ENCODE measurements at regions not wholly inside any gene's neighbourhood (a gene's known extent, or its start where the extent isn't known, plus 50 kb on each side); places are given as distances from the start of the nearest gene placed in this dataset.

DNA sequence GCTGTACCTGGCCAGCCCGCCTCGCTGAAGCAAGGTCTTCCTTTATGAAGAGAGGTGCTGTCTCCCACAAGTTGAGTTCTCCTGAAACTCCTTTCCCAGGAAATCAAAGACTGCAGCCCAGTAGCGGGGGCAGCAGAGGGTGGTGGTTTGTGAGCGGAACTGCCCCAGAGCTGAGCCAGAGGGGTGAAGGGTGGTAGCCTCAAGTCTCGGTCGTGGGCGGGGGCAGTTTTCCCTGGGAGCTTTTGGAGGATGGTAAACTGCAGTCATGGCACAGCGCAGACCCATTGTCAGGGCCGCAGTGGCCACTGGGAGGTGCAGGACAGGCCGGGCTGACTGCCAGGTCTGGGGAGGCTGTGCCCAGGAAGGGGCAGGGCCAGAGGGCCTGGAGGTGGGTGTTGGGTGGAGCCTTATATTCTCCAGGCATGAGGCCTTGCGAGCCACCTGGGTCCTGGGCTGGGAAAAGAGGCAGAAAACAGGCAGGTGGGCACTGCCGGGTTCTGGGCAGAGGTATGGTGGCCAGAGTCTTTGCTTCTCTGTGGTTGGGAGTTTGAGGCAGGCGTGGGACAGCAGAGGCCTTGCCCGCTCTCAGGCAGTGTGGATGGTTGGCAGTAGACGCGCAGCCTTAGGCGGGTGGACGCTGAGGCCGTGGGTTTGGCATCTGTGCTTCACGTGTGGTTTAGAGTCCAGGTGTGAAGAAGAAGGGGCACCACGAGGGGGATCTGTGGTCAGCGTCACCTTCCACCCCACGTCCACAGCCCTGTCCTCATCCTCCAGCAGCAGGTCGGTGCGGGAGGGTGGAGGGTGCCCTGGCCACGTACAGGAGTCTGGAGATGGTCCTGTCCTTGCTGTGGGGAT is 1176.4 kb downstream of the BRD1 start:
- no peak for DNase-seq (ENCODE audit: low read depth)

DNA sequence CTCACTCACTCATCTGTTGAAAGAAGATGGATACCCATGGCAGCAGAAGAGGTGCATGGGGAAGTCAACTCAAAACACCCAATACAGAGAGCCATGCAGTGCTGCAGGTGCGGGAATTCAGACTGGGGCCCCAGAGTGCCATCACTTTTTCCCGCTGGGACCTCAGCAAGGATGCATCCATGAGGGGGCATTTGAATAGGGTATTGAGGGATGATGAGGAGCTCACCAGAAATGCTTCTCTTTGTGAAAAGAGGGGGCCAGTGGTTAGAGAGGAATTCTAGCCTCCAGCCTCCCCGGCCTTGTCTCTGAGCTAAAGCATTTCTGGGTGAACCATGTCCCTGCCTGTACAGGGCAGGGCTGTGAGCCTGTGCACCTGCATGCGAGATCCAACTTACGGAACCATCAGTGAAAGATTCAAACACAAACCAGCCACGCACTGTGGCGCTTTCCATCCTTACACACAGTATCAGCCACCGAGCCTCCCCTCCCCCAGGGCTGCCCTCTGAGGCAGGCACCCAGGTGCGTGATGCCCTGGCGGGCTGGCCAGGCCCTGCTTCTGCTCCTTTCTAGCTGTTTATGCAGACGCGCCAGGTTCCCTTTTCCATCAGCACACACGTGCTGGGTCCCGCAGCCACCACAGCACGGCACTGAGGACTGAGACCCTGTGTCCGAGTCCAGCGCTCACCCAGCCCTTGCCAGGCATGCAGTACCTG is 1177.2 kb downstream of the BRD1 start:
- DNase-seq (ENCODE audit: low read depth): no peak

DNA sequence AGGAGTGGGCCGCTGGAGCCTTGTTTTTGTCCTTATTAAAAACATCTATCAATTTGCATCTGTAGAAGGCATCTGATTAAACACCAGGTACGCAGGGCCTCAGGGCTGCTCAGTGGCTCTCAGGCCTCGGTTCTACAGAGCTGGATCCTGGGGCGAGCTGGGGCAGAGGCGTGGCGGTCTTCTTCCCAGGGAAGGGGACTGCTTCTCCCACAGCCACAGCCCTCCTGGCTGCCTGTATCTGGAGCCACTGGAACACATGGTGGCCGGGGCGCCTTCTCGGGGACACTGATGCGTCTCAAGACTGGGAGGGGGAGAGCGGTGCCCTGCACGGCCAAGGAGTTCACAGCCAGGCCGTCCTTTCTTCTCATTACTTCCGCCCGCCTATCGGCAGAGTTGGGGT is 1178.2 kb downstream of the BRD1 start:
- DNase-seq (ENCODE audit: low read depth): no peak

DNA sequence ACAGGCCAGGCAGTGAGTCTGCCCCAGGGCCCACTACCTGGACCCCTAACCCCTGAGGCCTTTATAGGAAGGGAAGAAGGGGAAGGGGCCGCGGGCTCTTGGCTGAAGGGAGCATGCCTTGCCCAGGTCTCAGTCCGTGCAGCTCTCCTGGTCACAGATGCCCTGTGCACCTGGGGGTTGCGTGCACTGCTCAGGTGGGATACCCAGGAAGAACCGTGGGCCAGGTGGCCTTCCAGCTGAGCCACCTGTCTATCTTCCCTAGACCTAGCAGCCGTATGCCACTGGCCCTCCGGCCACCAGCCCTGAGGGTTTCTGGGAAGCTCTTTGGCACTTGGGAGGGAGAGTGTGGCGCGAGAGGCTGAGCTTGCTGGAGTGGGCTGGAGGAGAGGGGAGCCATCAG is 1178.6 kb downstream of the BRD1 start:
- DNase-seq (ENCODE audit: low read depth): no peak

DNA sequence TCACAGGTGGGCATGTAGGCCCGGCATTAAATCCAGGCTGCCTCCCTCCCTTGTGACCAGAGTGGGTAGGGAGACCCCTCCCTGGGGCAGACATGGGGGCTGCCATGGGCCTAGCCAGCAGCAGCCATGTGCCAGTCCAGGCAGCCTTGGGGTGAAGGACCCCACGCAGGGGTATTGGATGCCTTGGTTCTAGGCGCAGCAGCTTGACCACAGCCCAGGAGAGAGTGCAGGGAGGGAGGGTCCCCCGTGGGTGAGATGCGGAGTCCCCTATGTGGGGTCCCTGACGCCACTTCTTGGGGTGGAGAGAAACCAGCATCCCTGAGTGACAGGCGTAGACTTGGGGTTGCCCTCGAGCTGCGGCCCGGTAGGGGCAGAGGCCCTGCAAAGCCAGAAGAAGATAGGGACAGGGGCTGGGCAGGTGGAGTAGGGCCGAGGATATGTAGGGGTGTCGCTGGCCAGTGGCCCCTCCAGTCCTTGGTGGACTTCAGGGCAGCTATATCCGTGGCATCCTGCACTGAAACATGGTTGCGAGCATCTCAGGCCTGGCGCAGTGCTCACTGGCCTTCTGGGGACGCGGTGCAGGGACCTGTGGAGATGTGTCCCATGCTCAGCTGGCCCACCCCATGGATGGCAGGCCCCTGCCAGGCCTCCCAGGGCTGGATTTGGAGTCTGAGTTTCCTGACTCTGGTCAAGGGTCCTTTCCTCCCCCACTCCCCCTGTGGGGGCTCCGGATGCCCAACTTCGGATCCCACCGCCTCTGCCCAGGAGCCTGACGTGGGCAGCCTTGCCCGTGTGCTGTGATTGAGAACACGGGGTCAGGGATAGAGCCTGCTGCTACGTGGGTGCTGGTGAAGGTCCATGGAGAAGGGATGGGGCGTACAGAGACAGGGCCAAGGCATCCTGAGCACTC is 1179.8 kb downstream of the BRD1 start:
- DNase-seq (ENCODE audit: low read depth): no peak

DNA sequence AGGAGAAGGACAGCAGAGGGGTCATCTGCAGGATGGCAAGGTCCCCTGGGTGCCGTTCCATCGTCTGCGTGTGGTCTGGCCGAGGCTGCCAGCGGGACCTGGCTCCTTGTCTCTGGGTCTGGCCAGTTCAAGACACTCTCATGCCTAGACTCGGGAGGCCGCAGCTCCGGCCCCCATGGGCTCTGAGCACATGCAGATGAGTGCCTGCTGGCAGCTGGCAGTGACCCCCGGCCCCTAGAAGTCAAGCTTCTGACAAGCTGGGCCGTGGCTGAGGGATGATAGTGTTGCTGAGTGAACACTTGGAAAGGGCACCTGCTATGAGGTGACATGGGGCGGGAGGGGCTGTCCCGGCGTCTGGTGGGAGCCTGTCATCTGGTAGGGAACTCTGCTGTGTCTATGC is 1180.6 kb downstream of the BRD1 start:
- no peak for DNase-seq (ENCODE audit: low read depth)

DNA sequence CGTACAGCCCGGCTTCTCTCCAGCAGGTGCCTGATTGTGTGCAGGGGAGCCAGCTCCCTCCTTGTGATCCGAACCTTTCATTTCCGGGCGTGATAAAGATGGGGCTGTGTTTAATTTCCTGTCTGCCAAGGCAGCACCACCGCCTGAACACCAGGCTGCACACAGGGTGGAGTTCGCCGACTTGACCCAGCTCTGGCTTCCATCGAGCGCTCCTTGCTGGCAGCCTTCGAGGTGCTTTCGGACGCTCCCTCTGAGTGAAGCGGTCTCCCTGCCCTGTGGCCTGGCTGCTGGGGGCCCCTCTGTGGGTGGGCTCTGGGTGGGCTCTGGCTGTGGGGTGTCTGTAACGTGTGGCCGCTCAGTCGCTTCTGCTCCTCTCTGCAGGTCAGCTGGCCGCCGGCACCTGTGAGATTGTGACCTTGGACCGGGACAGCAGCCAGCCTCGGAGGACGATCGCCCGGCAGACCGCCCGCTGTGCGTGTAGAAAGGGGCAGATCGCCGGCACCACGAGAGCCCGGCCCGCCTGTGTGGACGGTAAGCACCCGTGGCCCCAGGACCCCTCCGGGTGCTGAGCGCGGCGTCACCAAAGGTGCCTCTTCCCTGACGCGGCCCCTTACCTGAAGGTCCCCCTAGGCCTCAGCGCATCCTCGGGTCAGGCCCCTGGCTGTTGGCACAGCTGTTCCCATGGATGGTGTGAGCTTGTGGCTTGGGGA is 1181.3 kb downstream of the BRD1 start:
- no peak for DNase-seq (ENCODE audit: low read depth)

DNA sequence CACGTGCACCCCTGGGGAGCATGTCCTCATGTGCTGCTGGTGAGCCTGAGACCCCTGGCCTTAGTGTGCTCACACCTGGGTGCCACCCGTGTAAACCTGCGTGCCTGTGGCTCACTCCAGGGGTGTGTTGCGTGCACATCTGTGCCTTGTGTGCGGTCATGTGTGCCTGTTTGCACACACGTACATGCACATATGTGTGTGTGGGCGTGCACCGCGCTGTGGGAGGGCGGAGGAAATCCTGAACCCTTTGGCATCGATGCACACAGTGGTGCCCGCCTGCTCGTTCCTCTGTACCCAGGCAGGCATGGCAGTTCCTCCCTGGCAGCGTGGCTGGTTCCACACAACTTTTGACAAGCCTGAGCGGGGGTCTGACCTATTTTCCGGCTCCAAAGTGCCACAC is 1181.9 kb downstream of the BRD1 start:
- DNase-seq (ENCODE audit: low read depth): no peak

DNA sequence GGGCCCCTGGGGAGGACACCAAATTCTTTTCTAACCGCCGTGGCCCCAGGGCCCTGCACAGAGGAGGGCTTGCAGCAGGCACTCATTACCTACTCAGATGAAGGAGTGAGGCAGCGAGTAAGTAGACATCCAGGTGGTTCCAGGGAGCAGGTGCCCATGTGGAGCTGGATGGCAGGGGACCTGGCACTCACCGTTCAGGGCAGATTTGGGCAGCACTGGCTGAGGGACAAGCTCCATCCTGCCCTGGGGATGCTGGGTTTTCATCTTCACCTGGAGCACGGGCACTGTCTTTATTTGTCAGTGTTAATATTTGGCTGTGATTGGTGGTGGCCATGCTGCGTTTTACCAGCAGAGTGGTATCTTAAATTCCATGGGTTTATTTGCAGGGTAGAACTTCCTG is 1182.7 kb downstream of the BRD1 start:
- DNase-seq (ENCODE audit: low read depth): no peak

DNA sequence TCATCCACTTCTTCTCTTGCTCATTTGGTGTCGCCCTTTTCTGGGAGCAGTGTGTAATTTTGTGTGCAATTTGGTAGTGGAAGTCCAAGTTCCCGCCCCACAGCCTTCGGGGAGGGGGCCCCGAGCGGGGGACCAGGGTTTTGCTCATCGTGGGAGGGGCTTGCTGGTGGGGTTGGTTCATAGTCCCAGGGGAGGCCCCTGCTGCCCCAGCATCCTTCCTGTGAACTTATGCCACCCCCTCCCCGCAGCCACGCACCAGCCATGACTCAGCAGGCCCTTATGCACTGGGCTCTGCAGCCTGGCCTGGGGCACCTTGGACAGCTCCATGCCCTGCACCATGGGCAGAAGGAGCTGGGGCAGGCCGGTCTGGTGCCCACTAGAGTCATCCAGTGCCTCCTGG is 1183.6 kb downstream of the BRD1 start:
- no peak for DNase-seq (ENCODE audit: low read depth)

DNA sequence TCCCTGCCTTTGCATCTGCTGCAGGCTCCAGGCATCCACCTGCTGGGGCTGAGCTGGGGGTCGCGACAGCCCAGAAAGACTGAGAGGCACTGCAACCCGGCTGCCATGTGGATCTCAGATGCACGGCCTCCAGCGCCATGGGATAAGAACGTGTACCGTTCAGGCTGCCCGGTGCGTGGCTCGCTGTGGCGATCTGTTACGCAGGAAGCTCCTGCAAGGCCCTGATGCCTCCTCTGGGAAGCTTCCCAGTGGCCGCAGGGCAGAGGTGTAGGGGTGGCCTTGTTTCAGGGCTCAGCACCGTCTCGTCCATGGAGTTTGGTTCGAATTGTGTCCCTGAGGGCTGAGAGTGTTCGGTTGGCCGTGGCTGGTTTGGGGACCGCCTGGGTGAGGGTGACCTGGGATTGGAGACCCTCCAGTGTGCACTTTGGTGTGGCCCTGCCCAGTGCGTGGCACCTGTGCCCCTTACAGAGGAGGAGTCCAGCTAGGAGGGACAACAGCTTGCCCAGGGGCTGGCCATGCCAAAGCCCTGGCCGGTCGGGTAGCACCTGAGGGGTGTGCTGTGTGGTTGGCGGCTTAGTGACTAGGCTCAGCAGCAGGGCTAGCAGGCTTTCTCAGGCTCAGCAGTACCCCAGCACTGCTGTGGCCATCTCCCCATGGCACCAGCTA is 1184.5 kb downstream of the BRD1 start:
- DNase-seq (ENCODE audit: low read depth): no peak

DNA sequence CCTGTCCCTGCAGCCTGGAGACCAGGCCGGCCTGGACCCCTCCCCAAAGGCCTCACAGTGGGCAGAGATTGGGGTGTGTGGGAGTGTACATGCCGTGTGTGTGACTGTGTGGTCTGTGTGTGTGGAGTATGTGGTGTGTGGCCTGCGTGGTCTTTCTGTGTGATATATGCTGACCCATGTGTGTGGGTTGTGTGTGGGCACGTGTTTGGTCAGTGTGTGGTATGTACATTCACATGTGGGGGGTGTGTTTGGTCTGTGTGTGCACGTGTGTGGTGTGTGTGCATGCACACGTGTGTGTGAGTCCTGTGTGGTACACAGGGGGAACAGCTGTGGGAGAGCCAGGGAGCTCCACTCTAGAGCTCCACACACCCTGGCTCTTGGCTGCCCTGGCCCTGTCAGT is 1185.1 kb downstream of the BRD1 start:
- no peak for DNase-seq (ENCODE audit: low read depth)

DNA sequence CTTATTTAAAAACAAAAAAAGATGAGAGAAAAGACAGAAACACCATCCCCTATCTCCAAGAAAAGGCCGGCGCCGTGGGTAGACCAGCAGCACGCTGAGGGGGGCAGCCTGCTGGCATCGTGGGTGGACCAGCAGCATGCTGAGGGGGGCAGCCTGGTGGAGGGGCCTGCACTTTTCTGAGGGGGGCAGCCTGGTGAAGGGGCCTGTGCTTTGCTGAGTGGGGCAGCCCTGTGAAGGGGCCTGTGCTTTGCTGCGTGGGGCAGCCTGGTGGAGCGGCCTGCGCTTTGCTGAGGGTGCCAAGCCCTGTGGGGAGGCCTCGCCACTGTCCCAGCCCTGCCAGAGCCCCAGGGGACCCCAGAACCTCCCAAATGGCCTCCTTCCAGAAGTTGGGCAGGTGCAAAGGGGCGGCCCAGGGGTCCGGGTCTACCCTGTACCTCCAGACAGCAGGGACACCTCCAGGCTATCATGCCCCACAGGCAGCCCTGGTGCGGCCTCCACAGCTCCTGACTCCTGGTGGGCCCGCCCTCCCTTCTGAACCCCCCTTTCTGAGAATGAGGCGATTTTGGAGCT is 1185.7 kb downstream of the BRD1 start:
- no peak for DNase-seq (ENCODE audit: low read depth)

DNA sequence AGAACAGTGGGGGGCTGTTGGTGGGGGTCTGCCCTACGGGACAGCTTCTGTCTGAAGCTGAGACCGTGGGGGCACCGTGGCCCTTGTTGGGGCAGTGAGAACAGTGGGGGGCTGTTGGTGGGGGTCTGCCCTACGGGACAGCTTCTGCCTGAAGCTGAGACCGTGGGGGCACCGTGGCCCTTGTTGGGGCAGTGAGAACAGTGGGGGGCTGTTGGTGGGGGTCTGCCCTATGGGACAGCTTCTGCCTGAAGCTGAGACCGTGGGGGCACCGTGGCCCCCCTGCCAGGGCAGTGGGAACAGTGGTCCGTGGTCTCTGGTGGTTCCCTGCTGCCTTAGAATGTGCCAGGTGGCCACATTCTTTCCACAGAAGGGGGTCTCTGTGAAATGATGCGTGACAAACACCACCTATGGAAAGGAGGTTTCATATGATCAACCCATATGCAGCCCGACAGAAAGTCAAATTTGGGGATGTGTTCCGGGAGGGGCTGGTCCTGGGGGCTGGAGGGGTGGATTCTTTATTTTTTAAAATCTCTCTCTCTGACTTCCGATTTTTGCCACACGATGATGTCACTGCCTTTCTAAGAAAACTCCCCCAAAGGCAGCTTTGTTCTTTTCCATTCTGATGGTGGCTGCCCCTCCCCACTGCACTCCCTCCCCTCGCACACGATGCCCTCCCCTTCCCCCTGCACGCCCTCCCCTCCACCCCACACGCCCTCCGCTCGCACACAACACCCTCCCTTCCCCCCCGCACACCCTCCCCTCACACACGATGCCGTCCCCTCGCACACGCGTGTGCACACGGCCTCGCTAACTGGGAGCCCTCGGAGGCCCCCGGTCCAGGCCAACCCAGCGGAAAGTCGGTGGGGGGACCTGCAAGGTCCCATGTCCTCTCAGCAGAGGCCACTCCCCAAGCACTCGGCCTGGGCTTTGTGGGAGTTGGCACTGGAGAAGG is 1186.5 kb downstream of the BRD1 start:
- no peak for DNase-seq (ENCODE audit: low read depth)

DNA sequence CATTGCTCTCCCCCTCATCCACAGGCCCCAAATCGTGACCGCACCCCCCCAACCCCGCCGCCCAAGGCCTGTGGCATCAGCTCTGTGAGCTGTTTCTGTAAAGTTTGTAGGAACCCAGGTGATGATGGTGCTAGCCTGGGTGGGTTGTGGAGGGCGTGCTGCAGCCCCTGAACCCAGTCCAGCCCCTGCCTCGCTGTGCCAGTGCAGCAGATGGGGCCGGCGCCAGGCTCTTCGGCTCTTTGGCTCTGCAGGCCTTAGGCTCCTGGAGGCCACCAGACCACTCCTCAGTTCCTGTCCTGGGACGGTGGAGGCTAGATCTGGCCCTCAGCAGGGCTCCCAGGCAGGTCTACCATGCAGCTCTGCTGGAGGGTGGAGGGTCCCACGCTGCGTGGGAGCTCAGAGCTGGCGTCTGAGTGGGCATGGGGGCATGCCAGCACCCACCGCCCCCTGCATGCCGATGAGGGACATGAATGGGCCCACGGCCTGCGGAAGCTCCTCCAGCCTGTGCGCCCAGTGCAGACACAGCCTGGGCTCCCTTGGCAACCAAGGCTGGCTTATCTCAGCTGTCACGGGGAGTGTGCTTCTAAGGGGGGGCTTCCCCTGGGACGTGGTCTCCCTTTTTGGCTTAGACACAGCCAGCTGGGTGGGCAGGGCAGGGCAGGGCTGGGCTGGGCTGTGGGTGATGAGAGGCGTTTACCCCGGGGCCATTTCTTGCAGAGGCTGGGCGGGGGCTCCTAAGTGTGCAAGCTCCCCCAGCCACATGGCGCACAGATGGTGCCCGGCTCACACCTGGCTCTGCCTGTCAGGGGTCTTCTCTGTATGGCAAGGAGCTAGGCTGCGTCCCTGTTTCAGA is 1187.6 kb downstream of the BRD1 start:
- no peak for DNase-seq (ENCODE audit: low read depth)

DNA sequence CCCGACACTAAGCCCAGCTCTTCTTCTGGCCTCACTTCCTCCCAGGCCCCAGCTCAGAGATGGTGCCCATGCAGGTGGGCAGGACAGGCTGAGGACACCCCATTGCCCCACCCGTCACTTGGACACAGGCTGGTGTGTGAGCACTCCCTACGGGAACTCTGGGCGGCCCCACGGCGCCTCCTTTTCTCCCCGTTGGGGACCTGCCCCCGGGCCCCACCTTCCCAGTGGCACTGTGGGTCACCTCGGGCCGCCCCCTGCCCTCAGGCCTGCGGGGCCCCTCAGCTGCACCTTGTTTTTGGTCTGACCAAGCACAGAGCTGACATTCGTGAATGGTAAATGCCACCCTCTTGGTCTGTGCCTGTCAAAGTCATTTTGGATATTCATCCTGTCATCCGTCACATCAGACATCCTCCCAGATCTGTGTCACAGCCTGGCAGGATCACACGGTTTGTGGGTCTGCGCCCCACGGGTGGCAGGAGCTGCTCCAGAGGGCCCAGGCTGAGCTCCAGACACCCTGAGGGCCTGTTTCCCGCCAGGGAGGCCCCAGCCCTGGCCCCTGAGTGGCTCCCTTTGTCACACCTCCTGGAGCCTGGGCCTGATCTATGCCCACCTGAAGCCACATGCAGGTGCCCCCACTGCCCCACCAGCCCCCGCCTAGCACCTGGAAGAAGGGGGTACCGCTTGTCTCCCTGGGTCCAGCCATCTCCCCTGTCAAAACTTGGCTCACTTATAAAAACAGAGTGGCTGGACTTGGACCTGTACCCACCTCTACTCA is 1188.5 kb downstream of the BRD1 start:
- no peak for DNase-seq (ENCODE audit: low read depth)

DNA sequence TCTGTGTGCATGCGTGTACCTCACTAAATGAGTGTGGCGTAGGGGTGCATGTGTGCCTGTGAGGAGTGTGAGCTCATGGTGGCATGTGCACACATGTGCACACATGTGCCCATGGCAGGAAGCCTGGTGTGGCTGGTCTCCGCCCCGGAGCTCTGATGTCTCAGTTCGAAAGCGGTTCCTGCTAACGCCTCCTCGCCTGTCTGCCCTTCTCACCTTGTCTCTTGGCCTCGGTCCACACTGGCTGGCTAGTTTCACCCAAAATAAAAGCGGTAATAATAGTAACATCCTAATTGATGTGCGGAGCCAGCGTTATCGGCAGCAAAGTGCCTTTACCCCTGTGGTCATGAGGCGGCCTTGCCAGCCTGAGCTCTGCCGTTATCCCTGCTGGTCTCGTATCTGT is 1190.4 kb downstream of the BRD1 start:
- no peak for DNase-seq (ENCODE audit: low read depth)

DNA sequence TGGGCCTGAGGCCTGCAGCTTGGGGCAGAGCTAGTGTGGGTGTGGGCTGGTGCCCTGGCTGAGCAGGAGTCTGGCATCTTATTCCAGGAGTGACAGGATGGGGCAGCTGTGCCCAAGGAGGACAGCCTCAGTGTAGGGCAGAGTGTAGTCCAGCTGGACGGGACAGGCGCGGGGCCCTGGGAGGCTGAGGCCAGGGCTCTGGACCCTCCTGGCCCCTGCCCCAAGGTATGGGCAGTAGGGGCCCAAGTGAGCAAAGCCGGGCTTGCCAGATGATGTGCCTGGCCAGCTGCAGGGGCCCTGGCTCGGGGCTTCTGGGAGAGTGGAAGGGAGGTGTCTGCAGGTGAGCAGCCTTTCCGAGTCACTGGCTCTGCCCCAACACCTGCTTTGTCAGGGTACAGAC is 1190.9 kb downstream of the BRD1 start:
- DNase-seq (ENCODE audit: low read depth): no peak
